ENCODE measurements at regions not wholly inside any gene's neighbourhood (a gene's known extent, or its start where the extent isn't known, plus 50 kb on each side); places are given as distances from the start of the nearest gene placed in this dataset.

- no peak for DNase-seq
Observed at GRCh38 chr12:93103154-93103553, 174.1 kb upstream of the EEA1 start.

- no peak for DNase-seq
Observed at GRCh38 chr12:93104535-93104934, 175.4 kb upstream of the EEA1 start.

- DNase-seq: no peak
Observed at GRCh38 chr12:93106910-93107309, 177.8 kb upstream of the EEA1 start.

GRCh38 chr12:93107514-93108312 lies 178.6 kb upstream of the EEA1 start:
- DNase-seq: no peak

- no peak for DNase-seq
Observed at GRCh38 chr12:93108985-93109384, 179.9 kb upstream of the EEA1 start.

GRCh38 chr12:93109551-93110203 lies 180.6 kb upstream of the EEA1 start:
- peak; percentile 52 for DNase-seq

- no peak for DNase-seq
Observed at GRCh38 chr12:93111773-93112172, 182.7 kb upstream of the EEA1 start.

GRCh38 chr12:93113317-93114006 lies 184.4 kb upstream of the EEA1 start:
- DNase-seq: no peak

- no peak for DNase-seq
Observed at GRCh38 chr12:93115198-93115601, 186.1 kb upstream of the EEA1 start.

- DNase-seq: no peak
Observed at GRCh38 chr12:93115646-93116045, 186.6 kb upstream of the EEA1 start.

GRCh38 chr12:93116632-93117031 lies 187.5 kb upstream of the EEA1 start:
- DNase-seq: no peak

GRCh38 chr12:93121729-93122488 lies 192.8 kb upstream of the EEA1 start:
- DNase-seq: no peak

GRCh38 chr12:93122569-93123091 lies 193.5 kb upstream of the EEA1 start:
- DNase-seq: no peak

GRCh38 chr12:93125126-93125525 lies 196.0 kb upstream of the EEA1 start:
- no peak for DNase-seq

- no peak for DNase-seq
Observed at GRCh38 chr12:93126069-93126474, 197.0 kb upstream of the EEA1 start.

- DNase-seq: no peak
Observed at GRCh38 chr12:93127107-93127560, 198.0 kb upstream of the EEA1 start.

GRCh38 chr12:93127582-93128331 lies 198.7 kb upstream of the EEA1 start:
- DNase-seq: no peak

GRCh38 chr12:93128332-93128707 lies 199.2 kb upstream of the EEA1 start:
- DNase-seq: no peak

- DNase-seq: no peak
Observed at GRCh38 chr12:93130366-93131054, 201.4 kb upstream of the EEA1 start.

- no peak for DNase-seq
Observed at GRCh38 chr12:93133361-93133760, 204.3 kb upstream of the EEA1 start.
